H1 (cell line): ENCODE measurements at regions not wholly inside any gene's neighbourhood (a gene's known extent, or its start where the extent isn't known, plus 50 kb on each side); places are given as distances from the start of the nearest gene placed in this dataset.

Source experiments
- BRCA1 ChIP-seq: IDR thresholded peaks from 2 replicates; pipeline ENCODE4 v1.6.1; 2012; ENCODE audit warnings: low read depth, low read length, improper control_type of control experiment
- CBX8 ChIP-seq: fragments of 300-800, 300-1000 bp; sonication (generic); IDR thresholded peaks from 2 replicates; pipeline ENCODE4 v1.7.1; 2016; ENCODE audit warnings: low read depth, low read length, borderline replicate concordance
- GABPA ChIP-seq: IDR thresholded peaks from 2 replicates; pipeline ENCODE4 v1.6.1; 2011; ENCODE audit warnings: mild to moderate bottlenecking, low read length, moderate library complexity, borderline replicate concordance; ENCODE audit not compliant: insufficient read depth
- RXRA ChIP-seq: IDR thresholded peaks from 2 replicates; pipeline ENCODE4 v1.6.1; 2011; ENCODE audit warnings: low read depth, mild to moderate bottlenecking, low read length, moderate library complexity; ENCODE audit not compliant: insufficient read depth
- SP1 ChIP-seq: IDR thresholded peaks from 2 replicates; pipeline ENCODE4 v1.6.1; 2011; ENCODE audit warnings: low read depth, low read length
- SP4 ChIP-seq: IDR thresholded peaks from 2 replicates; pipeline ENCODE4 v1.6.1; 2012; ENCODE audit warnings: low read length, inconsistent platforms
- SUZ12 ChIP-seq: fragments of 200-600 bp; sonication (generic); IDR thresholded peaks from 2 replicates; pipeline ENCODE4 v1.6.1; 2012; ENCODE audit warnings: mild to moderate bottlenecking, inconsistent platforms, low read length, moderate library complexity, mixed read lengths
- TBP ChIP-seq: IDR thresholded peaks from 2 replicates; pipeline ENCODE4 v1.6.1; 2011; ENCODE audit warnings: low read depth, low read length, improper control_type of control experiment
- USF2 ChIP-seq: IDR thresholded peaks from 2 replicates; pipeline ENCODE4 v1.6.1; 2011; ENCODE audit warnings: low read length, improper control_type of control experiment
- ZNF274 ChIP-seq: IDR thresholded peaks from 2 replicates; pipeline ENCODE4 v1.7.0; 2012; ENCODE audit warnings: low read length, borderline replicate concordance; ENCODE audit errors: extremely low read depth
- TF ChIP-seq, protein P1 (sequence below): fragments of 300-600 bp; sonication (generic); IDR thresholded peaks from 2 replicates; pipeline ENCODE4 v1.7.1; 2012; ENCODE audit warnings: low read length, moderate library complexity, mild to moderate bottlenecking, inconsistent platforms; ENCODE audit not compliant: insufficient replicate concordance

- TF ChIP-seq, protein P1, sequence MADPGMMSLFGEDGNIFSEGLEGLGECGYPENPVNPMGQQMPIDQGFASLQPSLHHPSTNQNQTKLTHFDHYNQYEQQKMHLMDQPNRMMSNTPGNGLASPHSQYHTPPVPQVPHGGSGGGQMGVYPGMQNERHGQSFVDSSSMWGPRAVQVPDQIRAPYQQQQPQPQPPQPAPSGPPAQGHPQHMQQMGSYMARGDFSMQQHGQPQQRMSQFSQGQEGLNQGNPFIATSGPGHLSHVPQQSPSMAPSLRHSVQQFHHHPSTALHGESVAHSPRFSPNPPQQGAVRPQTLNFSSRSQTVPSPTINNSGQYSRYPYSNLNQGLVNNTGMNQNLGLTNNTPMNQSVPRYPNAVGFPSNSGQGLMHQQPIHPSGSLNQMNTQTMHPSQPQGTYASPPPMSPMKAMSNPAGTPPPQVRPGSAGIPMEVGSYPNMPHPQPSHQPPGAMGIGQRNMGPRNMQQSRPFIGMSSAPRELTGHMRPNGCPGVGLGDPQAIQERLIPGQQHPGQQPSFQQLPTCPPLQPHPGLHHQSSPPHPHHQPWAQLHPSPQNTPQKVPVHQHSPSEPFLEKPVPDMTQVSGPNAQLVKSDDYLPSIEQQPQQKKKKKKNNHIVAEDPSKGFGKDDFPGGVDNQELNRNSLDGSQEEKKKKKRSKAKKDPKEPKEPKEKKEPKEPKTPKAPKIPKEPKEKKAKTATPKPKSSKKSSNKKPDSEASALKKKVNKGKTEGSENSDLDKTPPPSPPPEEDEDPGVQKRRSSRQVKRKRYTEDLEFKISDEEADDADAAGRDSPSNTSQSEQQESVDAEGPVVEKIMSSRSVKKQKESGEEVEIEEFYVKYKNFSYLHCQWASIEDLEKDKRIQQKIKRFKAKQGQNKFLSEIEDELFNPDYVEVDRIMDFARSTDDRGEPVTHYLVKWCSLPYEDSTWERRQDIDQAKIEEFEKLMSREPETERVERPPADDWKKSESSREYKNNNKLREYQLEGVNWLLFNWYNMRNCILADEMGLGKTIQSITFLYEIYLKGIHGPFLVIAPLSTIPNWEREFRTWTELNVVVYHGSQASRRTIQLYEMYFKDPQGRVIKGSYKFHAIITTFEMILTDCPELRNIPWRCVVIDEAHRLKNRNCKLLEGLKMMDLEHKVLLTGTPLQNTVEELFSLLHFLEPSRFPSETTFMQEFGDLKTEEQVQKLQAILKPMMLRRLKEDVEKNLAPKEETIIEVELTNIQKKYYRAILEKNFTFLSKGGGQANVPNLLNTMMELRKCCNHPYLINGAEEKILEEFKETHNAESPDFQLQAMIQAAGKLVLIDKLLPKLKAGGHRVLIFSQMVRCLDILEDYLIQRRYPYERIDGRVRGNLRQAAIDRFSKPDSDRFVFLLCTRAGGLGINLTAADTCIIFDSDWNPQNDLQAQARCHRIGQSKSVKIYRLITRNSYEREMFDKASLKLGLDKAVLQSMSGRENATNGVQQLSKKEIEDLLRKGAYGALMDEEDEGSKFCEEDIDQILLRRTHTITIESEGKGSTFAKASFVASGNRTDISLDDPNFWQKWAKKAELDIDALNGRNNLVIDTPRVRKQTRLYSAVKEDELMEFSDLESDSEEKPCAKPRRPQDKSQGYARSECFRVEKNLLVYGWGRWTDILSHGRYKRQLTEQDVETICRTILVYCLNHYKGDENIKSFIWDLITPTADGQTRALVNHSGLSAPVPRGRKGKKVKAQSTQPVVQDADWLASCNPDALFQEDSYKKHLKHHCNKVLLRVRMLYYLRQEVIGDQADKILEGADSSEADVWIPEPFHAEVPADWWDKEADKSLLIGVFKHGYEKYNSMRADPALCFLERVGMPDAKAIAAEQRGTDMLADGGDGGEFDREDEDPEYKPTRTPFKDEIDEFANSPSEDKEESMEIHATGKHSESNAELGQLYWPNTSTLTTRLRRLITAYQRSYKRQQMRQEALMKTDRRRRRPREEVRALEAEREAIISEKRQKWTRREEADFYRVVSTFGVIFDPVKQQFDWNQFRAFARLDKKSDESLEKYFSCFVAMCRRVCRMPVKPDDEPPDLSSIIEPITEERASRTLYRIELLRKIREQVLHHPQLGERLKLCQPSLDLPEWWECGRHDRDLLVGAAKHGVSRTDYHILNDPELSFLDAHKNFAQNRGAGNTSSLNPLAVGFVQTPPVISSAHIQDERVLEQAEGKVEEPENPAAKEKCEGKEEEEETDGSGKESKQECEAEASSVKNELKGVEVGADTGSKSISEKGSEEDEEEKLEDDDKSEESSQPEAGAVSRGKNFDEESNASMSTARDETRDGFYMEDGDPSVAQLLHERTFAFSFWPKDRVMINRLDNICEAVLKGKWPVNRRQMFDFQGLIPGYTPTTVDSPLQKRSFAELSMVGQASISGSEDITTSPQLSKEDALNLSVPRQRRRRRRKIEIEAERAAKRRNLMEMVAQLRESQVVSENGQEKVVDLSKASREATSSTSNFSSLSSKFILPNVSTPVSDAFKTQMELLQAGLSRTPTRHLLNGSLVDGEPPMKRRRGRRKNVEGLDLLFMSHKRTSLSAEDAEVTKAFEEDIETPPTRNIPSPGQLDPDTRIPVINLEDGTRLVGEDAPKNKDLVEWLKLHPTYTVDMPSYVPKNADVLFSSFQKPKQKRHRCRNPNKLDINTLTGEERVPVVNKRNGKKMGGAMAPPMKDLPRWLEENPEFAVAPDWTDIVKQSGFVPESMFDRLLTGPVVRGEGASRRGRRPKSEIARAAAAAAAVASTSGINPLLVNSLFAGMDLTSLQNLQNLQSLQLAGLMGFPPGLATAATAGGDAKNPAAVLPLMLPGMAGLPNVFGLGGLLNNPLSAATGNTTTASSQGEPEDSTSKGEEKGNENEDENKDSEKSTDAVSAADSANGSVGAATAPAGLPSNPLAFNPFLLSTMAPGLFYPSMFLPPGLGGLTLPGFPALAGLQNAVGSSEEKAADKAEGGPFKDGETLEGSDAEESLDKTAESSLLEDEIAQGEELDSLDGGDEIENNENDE, result no peak
- TF ChIP-seq CBX8, result no peak
- no peak for TF ChIP-seq RXRA
- no peak for TF ChIP-seq ZNF274
- no peak for TF ChIP-seq GABPA
- TF ChIP-seq SP1, result no peak
- no peak for TF ChIP-seq BRCA1
- TF ChIP-seq TBP, result no peak
- TF ChIP-seq SUZ12, result no peak
- TF ChIP-seq SP4, result no peak
- no peak for TF ChIP-seq USF2
Observed at GRCh38 chr6:168132531-168133167, 53.6 kb upstream of the FRMD1 start (continued).
